HG02885 (cell line): ENCODE measurements at regions not wholly inside any gene's neighbourhood (a gene's known extent, or its start where the extent isn't known, plus 50 kb on each side); places are given as distances from the start of the nearest gene placed in this dataset.
"Not testable (repeated sequence)": the region's sequence is repeated elsewhere in the genome, so short reads cannot be mapped to it uniquely, and the experiment has no call there.

Experiments
- ATAC-seq: cut with Tn5 transposase; IDR thresholded peaks from one replicate; pipeline ENCODE4 v1.9.1; 2021; ENCODE audit warnings: mild to moderate bottlenecking; ENCODE audit not compliant: unreplicated experiment, poor library complexity

DNA sequence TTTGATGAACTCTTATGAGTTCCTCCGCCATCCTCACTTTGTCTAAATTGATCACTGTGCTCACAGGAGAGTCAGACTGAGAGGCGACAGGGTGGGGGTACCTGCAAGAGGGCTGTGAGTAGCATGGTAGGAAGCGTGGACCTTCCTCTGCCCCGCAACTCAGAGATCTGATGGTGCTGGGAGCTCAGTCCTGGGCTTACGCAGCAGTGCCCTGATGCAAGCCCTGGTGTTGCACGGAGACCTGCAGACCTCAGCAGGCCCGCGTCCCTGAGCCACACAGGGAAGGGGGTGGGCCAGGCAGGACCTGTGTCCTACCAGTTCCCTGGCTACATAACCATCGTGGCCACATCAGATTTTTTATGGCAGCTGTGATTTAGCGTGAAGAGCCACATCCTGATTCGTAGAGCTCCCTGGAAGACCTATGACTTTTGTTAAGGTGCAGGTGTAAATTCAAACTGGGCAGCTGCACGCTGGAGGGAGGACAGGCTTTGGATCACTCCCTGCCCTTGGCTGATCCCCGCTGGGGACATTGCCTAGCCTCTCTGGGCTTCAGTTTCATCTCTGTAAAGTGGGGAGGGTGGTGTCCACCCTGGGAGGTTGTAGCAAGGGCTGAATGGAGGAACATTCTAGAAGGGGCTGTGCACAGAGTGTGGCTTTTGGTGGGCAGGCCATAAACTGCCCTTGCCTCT lies 176.1 kb downstream of the KLF13 start:
- no peak for ATAC-seq

- no peak for ATAC-seq
Measured at GRCh38 chr15:31503256-31503655, 176.6 kb downstream of the KLF13 start.

DNA sequence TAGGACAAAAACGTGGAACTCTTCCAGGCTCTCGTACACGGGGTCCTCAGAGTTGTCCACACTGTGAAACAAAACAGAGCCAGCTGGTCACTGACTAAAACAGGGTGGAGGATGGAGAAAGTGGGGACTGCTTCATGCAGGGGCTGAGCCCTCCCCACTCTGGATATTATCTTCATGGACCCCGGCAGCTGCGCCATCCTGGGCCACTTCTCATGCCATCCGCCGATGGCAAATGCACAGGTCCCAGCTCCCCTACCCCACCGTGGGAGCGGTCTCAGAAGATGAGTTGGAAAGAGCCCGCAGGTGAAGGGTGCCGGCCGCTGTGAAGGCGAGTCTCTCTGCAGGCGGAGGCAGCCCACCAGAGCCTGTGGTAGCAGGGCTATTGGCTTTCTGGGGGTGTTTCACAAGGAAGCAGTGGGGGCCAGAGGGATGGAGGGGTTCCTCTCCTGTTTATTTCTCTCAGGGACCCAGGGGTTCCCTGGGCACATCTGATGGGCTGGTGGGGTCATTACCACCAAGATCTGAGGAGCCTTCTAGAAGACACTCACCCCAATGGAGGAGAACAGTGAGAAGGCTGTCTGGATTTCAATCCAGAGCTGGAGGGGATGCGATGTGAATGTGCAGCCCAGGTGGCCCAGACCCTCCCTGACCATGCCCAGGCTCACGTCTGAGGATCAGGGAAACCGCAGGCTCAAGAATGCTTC lies 177.3 kb downstream of the KLF13 start:
- ATAC-seq = no peak

DNA sequence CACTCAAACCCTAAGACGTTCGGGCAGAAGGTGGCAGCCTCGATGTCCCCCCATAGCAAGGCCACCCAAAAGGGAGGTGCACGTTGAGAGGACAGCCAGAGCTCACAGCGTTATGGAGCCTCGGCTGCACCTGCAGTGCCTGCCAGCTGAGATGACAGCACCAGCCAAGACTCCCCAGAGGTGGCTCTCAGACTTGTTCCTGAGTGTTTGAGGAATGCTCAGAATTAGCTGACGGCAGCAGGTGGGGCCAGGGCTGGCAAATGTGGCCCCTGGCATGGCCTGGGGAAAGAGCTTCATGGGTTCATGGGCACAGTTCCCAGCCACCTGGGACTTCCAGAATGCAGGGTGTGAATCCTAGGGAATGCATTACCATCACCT lies 177.8 kb downstream of the KLF13 start:
- ATAC-seq = no peak

DNA sequence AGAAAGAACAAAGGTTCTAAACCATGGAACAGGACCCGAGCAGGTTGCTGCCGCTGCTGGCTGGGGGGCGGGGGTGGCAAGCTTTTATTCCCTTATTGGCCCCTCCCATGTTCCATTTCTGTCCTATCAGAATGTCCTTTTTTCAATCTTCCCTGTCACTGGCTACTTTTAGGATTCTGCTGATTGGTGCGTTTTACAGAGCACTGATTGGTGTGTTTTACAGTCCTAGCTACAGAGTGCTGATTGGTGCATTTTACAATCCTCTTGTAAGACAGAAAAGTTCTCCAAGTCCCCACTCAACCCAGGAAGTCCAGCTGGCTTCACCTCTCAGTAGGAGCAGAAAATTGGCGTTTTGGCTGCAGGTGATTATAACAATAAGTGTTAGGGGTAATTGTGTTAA lies 180.9 kb downstream of the KLF13 start:
- ATAC-seq = not testable (repeated sequence)

DNA sequence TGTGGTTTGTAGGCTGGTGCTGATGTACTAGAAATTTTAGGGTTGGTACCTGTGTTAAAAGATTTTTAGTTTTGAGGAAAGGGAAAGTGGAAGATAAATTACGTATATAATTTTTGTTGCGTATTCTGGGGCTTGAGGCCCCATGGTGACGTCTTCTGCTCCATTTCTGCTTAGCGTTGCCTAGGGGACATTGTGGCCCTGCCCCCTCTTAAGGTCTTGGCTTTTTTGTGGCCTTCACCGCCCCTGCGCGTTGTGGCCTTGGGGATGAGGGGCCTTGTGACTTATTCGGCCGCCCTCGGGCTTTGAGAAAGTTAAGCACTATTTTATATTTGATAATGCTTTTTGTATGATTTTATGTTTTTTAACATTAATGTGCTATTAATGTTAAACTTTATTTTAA lies 182.0 kb downstream of the KLF13 start:
- ATAC-seq = no peak

GRCh38 chr15:31510057-31510456 lies 183.4 kb downstream of the KLF13 start:
- ATAC-seq = no peak

DNA sequence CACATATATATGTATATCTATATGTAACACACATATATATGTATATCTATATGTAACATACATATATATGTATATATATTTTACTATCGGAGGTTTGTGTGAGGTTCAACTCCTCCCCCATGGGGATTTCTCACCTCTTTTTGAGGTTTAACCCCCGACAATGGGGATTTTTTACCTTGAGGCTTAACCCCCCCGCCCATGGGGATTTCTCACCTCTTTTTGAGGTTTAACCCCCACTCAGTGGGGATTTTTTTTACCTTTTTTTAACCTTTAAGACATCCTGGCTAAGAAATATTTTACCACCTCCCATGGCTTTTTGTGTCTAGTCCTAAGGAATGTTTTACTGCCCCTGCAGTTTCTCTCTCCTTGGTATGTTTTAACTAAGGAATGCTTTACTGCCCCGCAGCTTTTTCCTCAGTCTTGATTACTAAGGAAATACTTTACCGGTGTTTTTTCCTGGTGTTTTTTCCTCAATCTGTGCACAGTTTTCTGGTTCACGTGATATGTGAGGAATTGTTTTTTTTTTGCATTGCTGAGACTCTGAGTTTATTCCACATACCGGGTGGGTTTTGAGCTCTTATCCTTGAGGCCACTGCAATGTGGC lies 185.2 kb downstream of the KLF13 start:
- no peak for ATAC-seq

- no peak for ATAC-seq
Measured at GRCh38 chr15:31513178-31513577, 186.5 kb downstream of the KLF13 start.

GRCh38 chr15:31516440-31516839 lies 189.8 kb downstream of the KLF13 start:
- ATAC-seq = no peak

DNA sequence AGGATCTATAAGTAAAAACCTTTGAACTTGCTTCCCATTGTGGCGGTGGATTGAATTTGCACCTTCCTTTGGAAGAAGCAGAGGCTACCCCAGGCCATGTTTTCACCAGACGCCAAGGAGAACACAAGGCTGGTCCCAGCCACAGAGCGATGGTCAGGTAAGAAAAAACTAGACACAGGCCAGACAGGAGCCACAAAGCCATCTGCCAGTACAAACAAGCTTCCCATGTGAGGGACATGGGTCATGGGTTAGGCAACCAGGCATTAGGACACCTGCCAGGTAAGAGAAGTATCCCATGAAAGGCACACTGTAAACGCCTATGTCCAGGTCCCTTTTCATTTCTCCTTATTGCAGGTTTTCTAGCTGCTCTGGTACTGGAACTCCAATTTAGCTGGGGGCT lies 190.2 kb downstream of the KLF13 start:
- ATAC-seq = no peak

DNA sequence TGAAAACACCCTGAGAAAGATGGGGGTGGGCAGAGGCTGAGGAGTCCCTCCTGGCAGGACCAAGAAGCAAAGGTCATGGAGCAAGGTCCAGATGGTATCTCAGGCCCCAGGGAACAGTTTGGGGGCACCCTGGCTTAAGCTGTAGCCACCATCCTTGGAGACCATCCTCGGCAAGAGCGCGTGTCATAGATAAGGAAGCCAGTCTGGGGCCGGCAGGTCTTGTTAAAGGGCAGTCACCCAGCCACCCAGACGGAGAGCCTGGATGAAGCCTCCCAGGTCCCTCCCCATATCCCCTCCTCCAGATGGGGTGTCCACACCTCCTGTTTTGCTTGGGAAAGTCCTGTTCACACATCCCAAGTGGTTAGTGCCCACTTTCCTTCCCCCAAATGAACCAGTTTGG lies 191.1 kb downstream of the KLF13 start:
- no peak for ATAC-seq

DNA sequence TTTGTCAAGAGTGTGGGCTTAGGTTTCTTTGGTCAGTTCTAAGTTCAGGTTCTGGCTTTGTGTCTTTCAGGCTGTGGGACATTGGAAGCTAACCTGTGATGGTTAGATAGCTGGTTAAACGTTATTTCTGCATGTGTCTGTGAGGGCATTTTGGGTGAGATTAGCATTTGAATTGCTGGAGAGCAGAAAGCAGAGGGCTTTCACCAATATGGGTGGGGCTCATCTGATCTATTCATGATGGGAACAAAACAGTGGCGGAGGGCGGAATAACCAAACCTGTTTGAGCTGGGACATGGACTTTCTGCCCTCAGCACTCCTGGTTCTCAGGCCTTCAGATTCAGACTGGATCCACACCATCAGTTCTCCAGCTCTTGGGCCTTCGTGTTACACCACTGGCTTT lies 195.4 kb downstream of the KLF13 start:
- no peak for ATAC-seq

GRCh38 chr15:31523027-31523654 lies 196.5 kb downstream of the KLF13 start:
- ATAC-seq = no peak

DNA sequence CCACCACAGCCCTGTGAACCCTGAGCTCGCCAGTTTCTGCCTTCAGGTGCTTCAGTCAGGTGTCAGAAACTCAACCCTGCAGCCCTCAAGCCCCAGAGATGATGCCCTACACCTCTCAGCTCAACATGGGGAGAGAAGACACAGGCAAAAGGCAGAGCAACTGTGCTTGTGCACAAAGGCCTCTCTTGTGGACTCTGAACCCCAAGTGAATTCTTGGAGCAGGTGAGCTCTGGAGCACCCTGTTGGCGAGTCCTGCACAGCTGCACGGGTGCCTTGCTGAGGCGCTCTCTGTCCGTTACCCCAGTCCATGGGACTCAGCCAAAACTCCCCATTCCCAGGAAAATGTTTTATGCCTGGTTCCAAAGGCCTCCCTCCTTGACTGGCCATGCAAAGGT lies 197.0 kb downstream of the KLF13 start:
- no peak for ATAC-seq

DNA sequence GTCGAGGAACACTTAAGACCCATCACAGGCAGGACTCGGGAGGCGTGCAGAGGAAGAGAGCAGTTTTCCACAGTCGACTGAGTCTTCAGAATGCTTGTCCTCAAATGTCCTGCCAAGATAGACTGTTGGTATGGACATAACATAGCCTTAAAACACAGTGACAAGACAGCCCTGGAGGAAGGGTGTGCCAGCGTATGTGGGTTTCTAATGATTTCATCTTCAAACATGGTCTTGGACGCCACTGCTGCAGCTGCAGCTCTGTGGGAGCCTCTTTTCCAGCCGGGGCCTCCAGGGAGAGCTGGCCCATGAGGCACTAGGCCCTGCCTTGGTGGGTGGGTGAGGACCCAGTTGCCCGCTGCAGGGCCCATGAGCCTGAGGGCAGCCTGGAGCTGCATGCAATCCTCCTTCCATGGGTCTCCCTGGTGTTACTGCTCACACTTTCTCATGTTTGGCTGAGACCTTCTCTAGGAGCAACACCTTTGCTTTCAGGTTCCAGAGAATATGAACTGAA lies 198.6 kb downstream of the KLF13 start:
- no peak for ATAC-seq

- no peak for ATAC-seq
Measured at GRCh38 chr15:31525988-31526665, 199.5 kb downstream of the KLF13 start.

DNA sequence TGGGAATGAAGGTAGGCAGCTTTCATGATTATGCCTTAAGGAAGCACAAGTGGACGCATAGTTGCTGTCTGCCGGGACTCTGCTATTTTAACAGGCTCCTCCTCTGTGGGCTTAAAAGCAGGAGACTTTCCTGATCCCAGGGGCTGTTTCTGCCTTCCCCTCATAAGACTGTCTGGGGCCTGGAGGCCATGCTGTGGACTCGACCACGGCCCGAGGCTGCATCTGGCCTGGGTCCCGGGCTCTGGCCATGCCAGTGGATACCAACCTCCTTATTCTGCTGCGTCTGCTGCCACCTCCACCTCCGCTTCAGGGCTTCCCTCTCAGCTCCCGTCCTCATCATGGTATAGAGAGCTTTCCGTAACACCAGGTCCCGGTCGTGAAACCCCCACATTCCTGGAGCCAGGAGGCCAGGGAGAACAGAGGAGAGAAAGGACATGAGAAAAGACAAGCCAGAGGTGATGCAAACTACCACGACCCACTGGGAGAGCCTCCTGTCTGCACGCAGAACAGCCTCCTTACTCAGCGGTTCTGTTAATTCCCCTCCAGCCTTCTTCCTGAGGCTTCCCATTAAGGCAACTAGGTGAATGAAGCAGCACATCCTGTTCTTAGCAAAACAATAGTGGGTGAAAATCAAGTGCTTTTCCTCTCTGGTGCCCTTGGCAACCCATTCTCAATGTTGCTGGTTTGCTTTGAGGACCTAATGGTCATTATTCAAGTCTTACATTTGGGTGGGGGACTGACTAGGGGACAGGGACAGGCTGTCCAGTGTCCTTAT lies 200.5 kb downstream of the KLF13 start:
- ATAC-seq = no peak

GRCh38 chr15:31528846-31529245 lies 202.2 kb downstream of the KLF13 start:
- ATAC-seq = no peak
